Panc1 (cell line): ENCODE measurements at regions not wholly inside any gene's neighbourhood (a gene's known extent, or its start where the extent isn't known, plus 50 kb on each side); places are given as distances from the start of the nearest gene placed in this dataset.

ENCODE experiments used
- SIN3A ChIP-seq: IDR thresholded peaks from 2 replicates; pipeline ENCODE4 v1.6.1; 2012; ENCODE audit warnings: low read depth, mild to moderate bottlenecking, low read length, moderate library complexity, borderline replicate concordance; ENCODE audit not compliant: insufficient read depth
- TF ChIP-seq, protein P1 (sequence below): fragments of 450-650 bp; IDR thresholded peaks from 2 replicates; pipeline ENCODE4 v1.5.1; 2017; ENCODE audit warnings: mild to moderate bottlenecking

DNA sequence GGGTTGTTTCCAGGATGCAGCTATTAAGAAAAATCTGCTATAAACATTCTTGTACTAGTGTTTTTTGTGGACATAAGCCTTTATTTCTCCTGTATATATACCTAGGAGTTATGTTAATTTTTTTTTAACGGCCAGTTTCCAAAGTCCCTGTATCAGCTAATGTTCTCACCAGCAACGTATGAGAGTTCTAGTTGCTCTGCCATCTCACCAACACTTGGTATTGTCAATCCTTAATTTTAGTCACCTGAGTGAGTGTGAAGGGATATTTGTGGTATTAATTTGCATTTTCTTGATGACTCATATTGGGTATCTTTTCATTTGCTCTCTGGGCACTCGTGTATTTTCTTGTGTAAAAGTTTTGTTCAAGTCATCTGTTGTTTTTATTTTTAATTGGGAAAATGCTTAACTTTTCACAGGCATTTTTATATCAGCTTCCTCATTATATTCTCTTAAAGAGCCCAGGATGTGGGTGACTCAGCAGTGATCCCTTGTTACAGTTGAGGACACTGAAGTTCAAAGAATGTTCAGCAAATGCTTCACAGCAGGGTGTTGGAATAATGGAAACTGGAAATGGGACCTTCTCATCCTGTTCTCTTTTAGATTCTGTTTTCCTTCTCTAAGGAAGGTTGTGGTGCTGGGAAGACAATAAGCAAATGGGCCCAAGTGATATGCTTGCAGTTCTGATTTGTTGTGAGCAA lies 176.3 kb upstream of the PRNP start:
- TF ChIP-seq, protein P1, sequence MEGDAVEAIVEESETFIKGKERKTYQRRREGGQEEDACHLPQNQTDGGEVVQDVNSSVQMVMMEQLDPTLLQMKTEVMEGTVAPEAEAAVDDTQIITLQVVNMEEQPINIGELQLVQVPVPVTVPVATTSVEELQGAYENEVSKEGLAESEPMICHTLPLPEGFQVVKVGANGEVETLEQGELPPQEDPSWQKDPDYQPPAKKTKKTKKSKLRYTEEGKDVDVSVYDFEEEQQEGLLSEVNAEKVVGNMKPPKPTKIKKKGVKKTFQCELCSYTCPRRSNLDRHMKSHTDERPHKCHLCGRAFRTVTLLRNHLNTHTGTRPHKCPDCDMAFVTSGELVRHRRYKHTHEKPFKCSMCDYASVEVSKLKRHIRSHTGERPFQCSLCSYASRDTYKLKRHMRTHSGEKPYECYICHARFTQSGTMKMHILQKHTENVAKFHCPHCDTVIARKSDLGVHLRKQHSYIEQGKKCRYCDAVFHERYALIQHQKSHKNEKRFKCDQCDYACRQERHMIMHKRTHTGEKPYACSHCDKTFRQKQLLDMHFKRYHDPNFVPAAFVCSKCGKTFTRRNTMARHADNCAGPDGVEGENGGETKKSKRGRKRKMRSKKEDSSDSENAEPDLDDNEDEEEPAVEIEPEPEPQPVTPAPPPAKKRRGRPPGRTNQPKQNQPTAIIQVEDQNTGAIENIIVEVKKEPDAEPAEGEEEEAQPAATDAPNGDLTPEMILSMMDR: no peak
- TF ChIP-seq SIN3A: no peak
